Epithelial cell of esophagus (primary cell): ENCODE measurements at regions not wholly inside any gene's neighbourhood (a gene's known extent, or its start where the extent isn't known, plus 50 kb on each side); places are given as distances from the start of the nearest gene placed in this dataset.

Experiments
- DNase-seq: peaks from one replicate; pipeline ENCODE4 v3.0.0; 2010; ENCODE audit warnings: low read depth
- H3K4me3 ChIP-seq: 2 replicates; pipeline ENCODE4 v1.5.1; 2011; ENCODE audit warnings: mild to moderate bottlenecking, low read length, control low read depth
- CTCF ChIP-seq: IDR thresholded peaks from 2 replicates; pipeline ENCODE4 v1.5.1; 2011; ENCODE audit warnings: low read depth, mild to moderate bottlenecking, low read length, control low read depth, inconsistent platforms; ENCODE audit not compliant: insufficient read depth; ENCODE audit errors: missing control alignments

DNA sequence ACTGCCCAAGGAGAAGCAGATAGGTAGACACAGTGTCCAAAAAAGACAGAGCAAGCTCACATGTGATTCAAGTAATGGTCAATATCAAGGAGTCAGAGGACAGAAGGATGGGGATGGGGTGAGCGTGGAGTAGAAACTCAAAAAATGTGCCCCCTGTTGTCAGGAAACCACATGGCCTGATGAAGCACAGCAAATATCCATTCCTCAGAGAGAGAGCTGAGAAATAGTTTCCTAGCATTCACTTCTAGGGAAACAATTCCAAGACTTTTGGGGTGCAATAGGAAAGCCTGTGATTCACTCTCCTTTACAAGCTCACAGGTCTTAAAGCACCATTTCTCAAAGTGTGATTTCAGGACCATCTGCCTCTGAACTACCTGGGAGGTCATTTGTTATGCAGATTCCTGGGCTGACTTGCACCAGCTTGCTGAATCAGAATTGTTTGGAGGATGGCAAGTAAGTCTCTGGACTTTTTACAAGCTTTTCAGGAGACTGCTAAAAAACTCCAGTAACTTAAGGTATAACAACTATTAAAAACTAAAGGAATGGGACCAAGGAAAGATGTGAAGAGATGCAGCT, 432.8 kb downstream of the HDGFL1 start:
- DNase-seq = no peak
- no peak overlapping the region for H3K4me3 ChIP-seq
- TF ChIP-seq CTCF = no peak

DNA sequence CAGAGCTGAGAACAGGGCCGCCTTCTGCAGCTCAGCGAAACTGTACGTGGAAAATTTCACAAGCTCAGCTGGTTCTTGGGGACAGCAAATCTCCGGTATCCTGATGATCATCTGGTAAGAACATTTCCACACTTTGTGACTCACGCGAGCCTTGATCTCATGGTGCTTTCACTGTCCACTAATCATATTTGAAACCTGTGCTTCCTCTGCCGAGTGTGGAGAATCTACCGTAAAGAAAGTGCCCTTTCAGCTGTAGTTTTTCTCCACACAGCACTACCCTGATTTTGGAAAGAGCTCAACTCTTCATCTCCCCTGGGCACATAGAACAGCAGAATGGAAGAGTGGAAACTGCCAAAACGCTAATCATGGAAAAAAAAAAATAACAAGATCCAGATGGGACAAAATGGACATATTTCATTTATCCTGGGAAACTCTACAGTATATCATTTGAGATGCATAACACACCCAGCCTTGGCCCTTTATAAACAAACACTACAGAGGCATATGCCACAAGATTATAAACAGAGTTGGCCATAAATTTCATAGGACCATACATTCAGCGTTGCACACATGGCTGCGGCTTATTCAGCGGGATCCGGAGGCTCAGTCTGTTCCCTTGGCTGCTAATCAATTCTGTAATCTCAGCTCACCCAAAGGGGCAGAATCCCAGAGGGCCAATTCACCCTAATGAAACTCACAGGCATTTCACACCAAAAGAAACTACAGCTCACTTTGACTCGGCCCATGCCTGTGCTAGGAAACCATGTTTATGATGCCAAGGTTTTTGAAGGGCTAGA, 434.5 kb downstream of the HDGFL1 start:
- TF ChIP-seq CTCF = no peak
- peak; percentile 16 for DNase-seq
- H3K4me3 ChIP-seq = no peak overlapping the region

DNA sequence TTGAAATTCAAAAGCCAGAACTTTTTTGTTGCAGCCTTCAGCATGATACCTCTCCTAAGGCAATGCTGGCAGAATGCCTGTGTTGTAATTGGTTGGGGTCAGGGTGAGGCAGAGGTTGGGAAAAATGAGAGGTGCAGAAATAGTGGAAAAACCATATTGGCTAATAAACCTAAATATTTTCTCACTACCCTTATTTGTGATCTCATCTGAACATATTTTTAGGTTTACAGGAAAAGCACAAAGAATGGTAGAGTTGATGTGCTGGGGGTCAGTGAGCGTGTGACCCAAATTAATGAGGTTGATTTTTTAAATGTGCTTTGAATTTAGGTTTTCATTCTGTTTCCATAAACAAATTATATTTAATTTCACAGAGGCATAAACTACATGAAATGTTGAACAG, 437.3 kb downstream of the HDGFL1 start:
- no peak overlapping the region for H3K4me3 ChIP-seq
- DNase-seq = no peak
- no peak for TF ChIP-seq CTCF

DNA sequence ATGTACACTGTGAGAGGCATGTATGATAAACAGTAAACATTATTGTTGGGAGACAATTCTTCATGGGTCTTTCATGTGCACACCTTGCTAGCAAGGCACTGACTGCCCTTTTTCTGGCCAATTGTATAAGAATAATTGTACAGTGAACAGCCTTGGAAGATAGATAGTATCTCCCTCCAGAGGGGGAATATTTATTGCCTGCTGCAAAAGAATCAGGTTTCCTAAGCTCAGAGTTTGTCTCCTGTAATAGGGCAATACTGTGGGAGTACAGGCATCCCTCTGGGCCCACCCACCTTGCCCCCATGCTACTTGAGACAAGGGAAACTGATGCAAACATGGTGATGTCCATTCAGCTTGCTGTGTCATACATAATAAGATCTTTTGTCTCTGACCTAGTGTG, 442.2 kb downstream of the HDGFL1 start:
- no peak for TF ChIP-seq CTCF
- no peak overlapping the region for H3K4me3 ChIP-seq
- DNase-seq = no peak

GRCh38 chr6:23013776-23014175, 444.4 kb downstream of the HDGFL1 start:
- DNase-seq = peak; percentile 53
- H3K4me3 ChIP-seq = no peak overlapping the region
- no peak for TF ChIP-seq CTCF

GRCh38 chr6:23016696-23017095, 447.3 kb downstream of the HDGFL1 start:
- no peak for TF ChIP-seq CTCF
- no peak overlapping the region for H3K4me3 ChIP-seq
- no peak for DNase-seq

DNA sequence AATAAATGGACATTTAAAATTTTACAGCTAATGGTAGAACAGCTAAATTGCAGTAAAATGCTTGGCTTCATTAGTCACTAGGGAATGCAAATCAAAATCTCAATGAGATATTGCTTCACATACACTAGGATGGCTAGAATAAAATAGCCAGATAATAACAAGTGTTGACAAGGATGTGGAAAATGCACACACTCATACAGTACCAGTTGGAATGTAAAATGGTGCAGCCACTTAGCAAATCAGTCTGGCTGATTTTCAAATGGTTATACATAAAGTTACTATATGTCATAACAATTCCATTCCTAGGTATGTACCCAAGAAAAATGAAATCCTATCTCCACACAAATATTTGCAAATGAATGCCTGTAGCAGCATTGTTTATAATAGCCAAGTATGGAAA, 452.1 kb downstream of the HDGFL1 start:
- no peak for DNase-seq
- no peak for TF ChIP-seq CTCF
- no peak overlapping the region for H3K4me3 ChIP-seq
